ENCODE measurements at regions not wholly inside any gene's neighbourhood (a gene's known extent, or its start where the extent isn't known, plus 50 kb on each side); places are given as distances from the start of the nearest gene placed in this dataset.

- Histone ChIP-seq H3K4me1 (ENCODE audit: control insufficient read depth, insufficient read depth, low read length) (peaks cover 10% of the 10 kb centered on the region; the same call in 1 of the 2 replicates), H3K18ac (ENCODE audit: low read depth, low read length) (no peak overlapping the region), H3K36me3 (ENCODE audit: control insufficient read depth, insufficient read depth, low read length) (no peaks in the 10 kb centered on the region), H3K9ac (ENCODE audit: low read depth, low read length) (no peak overlapping the region), H4K8ac (ENCODE audit: low read depth in 2 of 2, low read length in 2 of 2) (no peak overlapping the region), H4K91ac (ENCODE audit: insufficient read depth, low read depth, low read length) (no peak overlapping the region), H2AK5ac (ENCODE audit: low read depth, low read length) (no peak overlapping the region), H3K79me1 (ENCODE audit: low read depth in 1 of 2, low read length in 2 of 2) (peaks cover 17 to 25% of the 10 kb centered on the region in 2 experiments), H3K56ac (ENCODE audit: extremely low read depth, insufficient read depth, low read length) (no peak overlapping the region), H2BK20ac (ENCODE audit: low read depth, low read length) (no peak overlapping the region), H2AFZ (replicated peaks; ENCODE audit: low read length, poor library complexity) (no peak overlapping the region), H2BK5ac (ENCODE audit: low read depth, low read length, poor library complexity, severe bottlenecking) (no peak overlapping the region), H2AK9ac (replicated peaks; ENCODE audit: low read depth, low read length, poor library complexity) (no peak overlapping the region), H4K5ac (ENCODE audit: low read depth, low read length) (no peak overlapping the region), H3K9me3 (ENCODE audit: control insufficient read depth, insufficient read depth, low read length) (no peaks in the 10 kb centered on the region), H3K4me2 (ENCODE audit: low read depth, low read length) (no peak overlapping the region), H3K23ac (ENCODE audit: low read depth, low read length) (no peak overlapping the region), H3K27ac (ENCODE audit: insufficient read depth, low read length) (no peak overlapping the region), H3K4me3 (ENCODE audit: insufficient read depth, low read depth, low read length) (no peak overlapping the region), H2BK15ac (ENCODE audit: low read depth, low read length) (no peak overlapping the region), H2BK120ac (ENCODE audit: low read depth, low read length) (no peak overlapping the region), H3K9me1 (ENCODE audit: insufficient read depth, low read length) (peaks cover 2% of the 10 kb centered on the region; the same call in 1 of the 2 replicates), H3K27me3 (ENCODE audit: control insufficient read depth, insufficient read depth, low read length) (no peaks in the 10 kb centered on the region), H3K14ac (replicated peaks; ENCODE audit: low read depth, low read length) (no peak overlapping the region), H3K4ac (ENCODE audit: low read depth, low read length) (no peak overlapping the region), H4K20me1 (ENCODE audit: insufficient read depth, low read length) (peaks cover 56% of the 10 kb centered on the region)
- POLR2A ChIA-PET (ENCODE audit: unreplicated experiment) = interaction anchor here (0.6 kb wide), 1 partner anchor 145 kb away, joined by 3 read pairs; no protein-coding TSS in a partner anchor
- intact Hi-C loops (cut with micrococcal nuclease) = no loop called here
- CTCF ChIA-PET = no interaction called here
- ATAC-seq (ENCODE audit: low read depth) (no peak), DNase-seq (no peak)
- in situ Hi-C loops (cut with MboI; ENCODE audit: low sequenced_read_pairs) = no loop called here
- 94% methylated on average over 6 of the region's 13 CpGs; no CpG with 5 or more reads in 1 of the 2 experiments for WGBS, 2 experiments (ENCODE audit: extremely low coverage in 2 of 2, insufficient read length in 1 of 2)
- dilution Hi-C loops (cut with HindIII; ENCODE audit: low sequenced_read_pairs, unreplicated experiment) = no loop called here
- BruUV-seq (replicated peaks) = no TSS peak
- TF ChIP-seq USF2 (IDR thresholded peaks at IDR 0.05; ENCODE audit: low read depth, low read length) (no peak), ELK1 (IDR thresholded peaks at IDR 0.05; ENCODE audit: borderline replicate concordance, low read depth, low read length) (no peak), POLR2A (IDR thresholded peaks at IDR 0.05; ENCODE audit: low read depth, low read length) (no peak), CTCF (conservative IDR thresholded peaks at IDR 0.05; ENCODE audit: low read depth, low read length) (no peak), MAZ (IDR thresholded peaks at IDR 0.05; ENCODE audit: borderline replicate concordance, low read depth, low read length) (no peak), MXI1 (IDR thresholded peaks at IDR 0.05; ENCODE audit: borderline replicate concordance, low read depth, low read length) (no peak), NFE2L2 (IDR thresholded peaks at IDR 0.05; ENCODE audit: low read depth, low read length) (no peak), RAD21 (IDR thresholded peaks at IDR 0.05; ENCODE audit: low read length) (no peak), SMC3 (IDR thresholded peaks at IDR 0.05; ENCODE audit: low read depth, low read length) (no peak), CHD1 (IDR thresholded peaks at IDR 0.05; ENCODE audit: low read depth, low read length) (no peak), RFX5 (IDR thresholded peaks at IDR 0.05; ENCODE audit: low read depth, low read length) (no peak), CEBPB (IDR thresholded peaks at IDR 0.05; ENCODE audit: low read depth, low read length) (no peak), MAFK (IDR thresholded peaks at IDR 0.05; ENCODE audit: low read depth, low read length) (no peak), BHLHE40 (IDR thresholded peaks at IDR 0.05; ENCODE audit: low read depth, low read length) (no peak), FOS (IDR thresholded peaks at IDR 0.05; ENCODE audit: low read depth, low read length) (no peak), RCOR1 (IDR thresholded peaks at IDR 0.05; ENCODE audit: insufficient replicate concordance, low read length) (no peak)
Observed at GRCh38 chr16:85470873-85471272, 142.2 kb upstream of the GSE1 start.

Measured in IMR-90 (cell line).